SK-N-SH (cell line): ENCODE measurements at regions not wholly inside any gene's neighbourhood (a gene's known extent, or its start where the extent isn't known, plus 50 kb on each side); places are given as distances from the start of the nearest gene placed in this dataset.

Source experiments
- CTCF ChIA-PET: fragments of 300-600, 350-600 bp; formaldehyde crosslinking; extraction: SDS; loops from one replicate; lab custom pipeline; 2021; lab: Yijun Ruan, JAX
- POLR2A ChIA-PET: fragments of 350-600 bp; sonication (Branson Sonifier 250); formaldehyde crosslinking; extraction: SDS; loops from one replicate; lab custom pipeline; 2020; ENCODE audit warnings: antibody characterized with exemption, inconsistent platforms; lab: Yijun Ruan, JAX
- DNase-seq: peaks from one replicate; pipeline ENCODE4 v3.0.0; 2012
- H2AFZ ChIP-seq: fragments of 200-600 bp; sonication (generic); 2 replicates; pipeline ENCODE4 v1.8.1; 2016; ENCODE audit warnings: antibody characterized with exemption, mild to moderate bottlenecking, low read depth
- H3F3A ChIP-seq: fragments of 200-600 bp; sonication (generic); replicated peaks from 2 replicates; pipeline ENCODE3; 2016; ENCODE audit warnings: antibody characterized with exemption, mild to moderate bottlenecking; ENCODE audit not compliant: insufficient read depth
- H3K27ac ChIP-seq, 2 experiments: fragments of 200-500 bp in 1 of 2; fragments of 200-600 bp in 1 of 2; sonication (Bioruptor generic) in 1 of 2; sonication (generic), shearing (Covaris generic) in 1 of 2; 2 replicates each; pipeline versions ENCODE4 v1.5.1 to v1.6.1; 2014 to 2016; ENCODE audit warnings: low read depth in 2 of 2, inconsistent platforms in 1 of 2, low read length in 1 of 2, mild to moderate bottlenecking in 1 of 2, mixed read lengths in 1 of 2
- H3K27me3 ChIP-seq: fragments of 200-600 bp; sonication (generic), shearing (Covaris generic); 2 replicates; pipeline ENCODE4 v1.6.1; 2016; ENCODE audit warnings: mixed run types; ENCODE audit not compliant: insufficient read depth
- H3K36me3 ChIP-seq, 2 experiments: fragments of 200-500 bp in 1 of 2; fragments of 200-600 bp in 1 of 2; sonication (Bioruptor generic) in 1 of 2; sonication (generic) in 1 of 2; replicated peaks in 1 of 2; 2 replicates each; pipeline versions ENCODE3 to v1.5.1; 2014 to 2016; ENCODE audit warnings: low read length in 1 of 2, mild to moderate bottlenecking in 1 of 2; ENCODE audit not compliant: insufficient read depth in 2 of 2, control insufficient read depth in 1 of 2
- H3K4me1 ChIP-seq, 2 experiments: fragments of 200-500 bp in 1 of 2; fragments of 200-600 bp in 1 of 2; sonication (Bioruptor generic) in 1 of 2; sonication (generic), shearing (Covaris generic) in 1 of 2; 2 replicates each; pipeline versions ENCODE4 v1.5.1 to v1.6.1; 2014 to 2016; ENCODE audit warnings: low read depth in 1 of 2, low read length in 1 of 2, mixed run types in 1 of 2; ENCODE audit not compliant: insufficient read depth in 2 of 2, control insufficient read depth in 1 of 2
- H3K4me2 ChIP-seq: fragments of 200-600 bp; sonication (generic), shearing (Covaris generic); 2 replicates; pipeline ENCODE4 v1.6.1; 2017; ENCODE audit warnings: mixed run types
- H3K4me3 ChIP-seq, 2 experiments: fragments of 200-500 bp in 1 of 2; fragments of 200-600 bp in 1 of 2; sonication (Bioruptor generic) in 1 of 2; sonication (generic), shearing (Covaris generic) in 1 of 2; 2 replicates each; pipeline versions ENCODE4 v1.5.1 to v1.8.1; 2014 to 2016; ENCODE audit warnings: low read depth in 2 of 2, inconsistent platforms in 1 of 2, low read length in 1 of 2, mild to moderate bottlenecking in 1 of 2, mixed read lengths in 1 of 2, moderate library complexity in 1 of 2
- H3K79me2 ChIP-seq: fragments of 200-600 bp; sonication (generic); 2 replicates; pipeline ENCODE4 v1.8.1; 2017; ENCODE audit warnings: mild to moderate bottlenecking; ENCODE audit not compliant: insufficient read depth
- H3K9ac ChIP-seq: fragments of 200-600 bp; sonication (generic); 2 replicates; pipeline ENCODE4 v1.6.1; 2017; ENCODE audit warnings: mixed run types
- H3K9me2 ChIP-seq: fragments of 200-600 bp; sonication (generic); 2 replicates; pipeline ENCODE4 v1.6.1; 2017; ENCODE audit warnings: mixed run types
- H3K9me3 ChIP-seq: fragments of 200-600 bp; sonication (generic); 2 replicates; pipeline ENCODE4 v1.6.1; 2017; ENCODE audit warnings: mixed run types, mild to moderate bottlenecking, moderate library complexity
- H4K20me1 ChIP-seq: fragments of 200-600 bp; sonication (generic); 2 replicates; pipeline ENCODE4 v1.6.1; 2017; ENCODE audit warnings: mild to moderate bottlenecking, mixed run types; ENCODE audit not compliant: insufficient read depth
- CHD2 ChIP-seq: fragments of 150-350 bp; IDR thresholded peaks from 2 replicates; pipeline ENCODE4 v1.6.1; 2018; ENCODE audit warnings: low read length; ENCODE audit not compliant: partially characterized antibody
- CTCF ChIP-seq: fragments of 200-600 bp; sonication (generic); IDR thresholded peaks from 2 replicates; pipeline ENCODE4 v1.6.1; 2017; ENCODE audit warnings: antibody characterized with exemption, mild to moderate bottlenecking, moderate library complexity
- EP300 ChIP-seq, 2 experiments: IDR thresholded peaks; 2 replicates each; pipeline versions ENCODE4 v1.4.0 to v1.6.1; 2012; ENCODE audit warnings: borderline replicate concordance in 1 of 2, low read depth in 1 of 2, low read length in 1 of 2
- FOSL2 ChIP-seq: IDR thresholded peaks from 2 replicates; pipeline ENCODE4 v1.4.0; 2012; ENCODE audit warnings: low read depth, mild to moderate bottlenecking, moderate library complexity, borderline replicate concordance
- FOXJ3 ChIP-seq: sonication (generic); formaldehyde crosslinking; IDR thresholded peaks from 2 replicates; pipeline ENCODE4 v1.5.1; 2020; ENCODE audit warnings: mild to moderate bottlenecking, missing genetic modification reagents
- FOXM1 ChIP-seq: IDR thresholded peaks from 2 replicates; pipeline ENCODE4 v1.4.0; 2012; ENCODE audit warnings: low read depth, mild to moderate bottlenecking
- GABPA ChIP-seq: IDR thresholded peaks from 2 replicates; pipeline ENCODE4 v1.4.0; 2012; ENCODE audit warnings: low read depth, mild to moderate bottlenecking
- GATA2 ChIP-seq: sonication (generic); formaldehyde crosslinking; IDR thresholded peaks from 2 replicates; pipeline ENCODE4 v1.5.0; 2020; ENCODE audit warnings: mild to moderate bottlenecking, missing genetic modification reagents
- JUND ChIP-seq: IDR thresholded peaks from 2 replicates; pipeline ENCODE4 v1.4.0; 2012
- RFX5 ChIP-seq: IDR thresholded peaks from 2 replicates; pipeline ENCODE4 v1.6.1; 2012; ENCODE audit warnings: mild to moderate bottlenecking, improper control_type of control experiment, low read length
- SMC3 ChIP-seq: IDR thresholded peaks from 2 replicates; pipeline ENCODE4 v1.6.1; 2012; ENCODE audit warnings: low read depth, low read length, improper control_type of control experiment
- TAF1 ChIP-seq: IDR thresholded peaks from 2 replicates; pipeline ENCODE4 v1.6.1; 2012; ENCODE audit warnings: low read depth, mild to moderate bottlenecking, low read length, moderate library complexity, borderline replicate concordance
- USF2 ChIP-seq: fragments of 150-350 bp; IDR thresholded peaks from 2 replicates; pipeline ENCODE4 v1.6.1; 2017; ENCODE audit warnings: antibody characterized with exemption, low read length, low read depth, borderline replicate concordance
- YY1 ChIP-seq: IDR thresholded peaks from 2 replicates; pipeline ENCODE4 v1.4.0; 2012; ENCODE audit warnings: low read depth, mild to moderate bottlenecking
- WGBS: methylation state at CpG from one replicate; pipeline ENCODE4 v1.1.6; 2017; ENCODE audit warnings: low lambda C conversion rate; 5-methylcytosine and 5-hydroxymethylcytosine counted together
- TF ChIP-seq, protein P1 (sequence below): IDR thresholded peaks from 2 replicates; pipeline ENCODE4 v1.4.0; 2012; ENCODE audit warnings: low read depth
- TF ChIP-seq, protein P2 (sequence below): IDR thresholded peaks from 2 replicates; pipeline ENCODE4 v1.4.0; 2012; ENCODE audit warnings: low read depth, borderline replicate concordance

DNA sequence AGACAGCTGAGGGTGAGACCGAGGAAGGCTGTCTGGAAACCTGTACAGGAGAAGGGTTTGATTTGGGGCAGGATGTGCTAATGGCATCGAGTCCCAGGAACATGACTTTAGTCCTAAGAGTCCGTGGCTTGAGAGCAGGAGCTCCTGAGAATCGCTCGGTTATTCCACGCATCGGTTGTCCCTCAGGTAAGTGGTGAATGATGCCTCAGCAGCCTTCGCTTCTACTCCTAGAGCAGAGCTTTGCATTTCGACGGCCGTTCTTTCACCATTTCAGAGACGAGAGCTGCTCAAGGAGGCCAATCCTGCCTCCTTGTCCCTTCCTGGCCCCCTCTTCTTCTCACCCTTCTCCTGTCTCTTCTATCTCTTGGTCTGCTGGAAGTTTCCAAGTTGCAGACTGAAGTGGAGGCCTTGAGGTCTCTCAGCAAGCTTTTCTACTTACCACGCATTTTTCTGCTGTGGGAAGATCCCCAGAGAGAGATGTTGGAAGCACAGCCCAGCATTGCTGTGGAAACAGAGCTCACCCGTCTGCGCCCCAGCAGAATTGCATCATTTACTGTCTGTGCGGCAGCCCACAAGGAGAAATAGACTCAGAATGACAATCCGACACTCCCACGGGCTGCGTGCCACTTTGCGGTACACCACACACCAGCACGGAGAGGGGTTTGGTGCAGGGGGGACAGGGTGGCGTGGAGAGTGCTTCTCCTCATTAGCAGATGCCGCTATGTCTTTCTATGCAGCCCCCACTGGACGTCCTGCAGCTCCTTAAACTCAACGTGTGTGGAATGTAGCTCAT lies 270.7 kb upstream of the C1orf174 start:
- CTCF ChIA-PET, result interaction anchor here (1.1 kb wide), 1 partner anchor 9 kb away, joined by 3 read pairs; no protein-coding TSS in a partner anchor
- 63% methylated on average over 22 of the region's 25 CpGs for WGBS
- Histone ChIP-seq H3K27ac (no peak overlapping the region), H3K79me2 (no peaks in the 10 kb centered on the region), H3K9me3 (no peaks in the 10 kb centered on the region), H2AFZ (no peak overlapping the region), H4K20me1 (no peaks in the 10 kb centered on the region), H3K9me2 (no peaks in the 10 kb centered on the region), H3F3A (no peaks in the 10 kb centered on the region), H3K4me2 (no peak overlapping the region), H3K36me3 (no peaks in the 10 kb centered on the region), H3K4me1 (no peaks in the 10 kb centered on the region; a peak in 1 of 4 replicates), H3K4me3 (no peak overlapping the region), H3K27me3 (no peaks in the 10 kb centered on the region), H3K9ac (no peak overlapping the region)
- TF ChIP-seq FOXJ3, result no peak
- POLR2A ChIA-PET, result no interaction called here
- no peak for DNase-seq

GRCh38 chr1:4171480-4172450 lies 271.7 kb upstream of the C1orf174 start:
- no peak overlapping the region for H3K4me2 ChIP-seq
- no peaks in the 10 kb centered on the region for H3K36me3 ChIP-seq
- no peaks in the 10 kb centered on the region; a peak in 1 of 4 replicates for H3K4me1 ChIP-seq
- no peaks in the 10 kb centered on the region for H3K79me2 ChIP-seq
- WGBS, result 43% methylated on average over 17 of the region's 23 CpGs
- no peak for DNase-seq
- no peak overlapping the region for H2AFZ ChIP-seq
- no peak for TF ChIP-seq CTCF
- TF ChIP-seq YY1, result no peak
- TF ChIP-seq FOXJ3, result no peak
- no peak for TF ChIP-seq GATA2
- no peak for TF ChIP-seq GABPA
- TF ChIP-seq, protein P1, sequence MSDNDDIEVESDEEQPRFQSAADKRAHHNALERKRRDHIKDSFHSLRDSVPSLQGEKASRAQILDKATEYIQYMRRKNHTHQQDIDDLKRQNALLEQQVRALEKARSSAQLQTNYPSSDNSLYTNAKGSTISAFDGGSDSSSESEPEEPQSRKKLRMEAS, result no peak
- TF ChIP-seq, protein P2, sequence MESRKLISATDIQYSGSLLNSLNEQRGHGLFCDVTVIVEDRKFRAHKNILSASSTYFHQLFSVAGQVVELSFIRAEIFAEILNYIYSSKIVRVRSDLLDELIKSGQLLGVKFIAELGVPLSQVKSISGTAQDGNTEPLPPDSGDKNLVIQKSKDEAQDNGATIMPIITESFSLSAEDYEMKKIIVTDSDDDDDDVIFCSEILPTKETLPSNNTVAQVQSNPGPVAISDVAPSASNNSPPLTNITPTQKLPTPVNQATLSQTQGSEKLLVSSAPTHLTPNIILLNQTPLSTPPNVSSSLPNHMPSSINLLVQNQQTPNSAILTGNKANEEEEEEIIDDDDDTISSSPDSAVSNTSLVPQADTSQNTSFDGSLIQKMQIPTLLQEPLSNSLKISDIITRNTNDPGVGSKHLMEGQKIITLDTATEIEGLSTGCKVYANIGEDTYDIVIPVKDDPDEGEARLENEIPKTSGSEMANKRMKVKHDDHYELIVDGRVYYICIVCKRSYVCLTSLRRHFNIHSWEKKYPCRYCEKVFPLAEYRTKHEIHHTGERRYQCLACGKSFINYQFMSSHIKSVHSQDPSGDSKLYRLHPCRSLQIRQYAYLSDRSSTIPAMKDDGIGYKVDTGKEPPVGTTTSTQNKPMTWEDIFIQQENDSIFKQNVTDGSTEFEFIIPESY, result no peak
- TF ChIP-seq JUND, result no peak
- no peak for TF ChIP-seq RFX5
- no peak for TF ChIP-seq SMC3
- TF ChIP-seq TAF1, result no peak
- TF ChIP-seq FOXM1, result no peak
- TF ChIP-seq EP300 (IDR thresholded peaks at IDR 0.05; ENCODE audit: borderline replicate concordance in 1 of 2, low read depth in 1 of 2, low read length in 1 of 2), result no peak
- TF ChIP-seq CHD2, result no peak
- no peak for TF ChIP-seq USF2
- TF ChIP-seq FOSL2, result no peak
- TF ChIP-seq, all 33 proteins: peak for 0
- no peaks in the 10 kb centered on the region for H3K9me3 ChIP-seq
- POLR2A ChIA-PET, result no interaction called here
- no peaks in the 10 kb centered on the region for H3K27me3 ChIP-seq
- H3K4me3 ChIP-seq, result no peak overlapping the region
- H3K9me2 ChIP-seq, result no peaks in the 10 kb centered on the region
- CTCF ChIA-PET, result interaction anchor here (0.8 to 1.1 kb wide), 2 partner anchors 8 to 22 kb away, joined by 3 read pairs; no protein-coding TSS in a partner anchor
- no peaks in the 10 kb centered on the region for H4K20me1 ChIP-seq
- no peaks in the 10 kb centered on the region for H3F3A ChIP-seq
- no peak overlapping the region for H3K27ac ChIP-seq
- H3K9ac ChIP-seq, result no peak overlapping the region
